Endothelial cell of umbilical vein (primary cell): ENCODE measurements at regions not wholly inside any gene's neighbourhood (a gene's known extent, or its start where the extent isn't known, plus 50 kb on each side); places are given as distances from the start of the nearest gene placed in this dataset.

Experiments used
- BruUV-seq: library from RNA; stranded (reverse); fragments of 400-500 nt; replicated peaks from 2 replicates; lab custom pipeline; 2021; lab: Mats Ljungman, UMichigan
- CTCF ChIA-PET: fragments of 300-600, 350-600 bp; sonication (Branson Sonifier 250); formaldehyde crosslinking; loops from one replicate; lab custom pipeline; 2021; ENCODE audit warnings: antibody characterized with exemption, inconsistent platforms; lab: Charles Lee
- POLR2A ChIA-PET: fragments of 300-600, 350-600 bp; sonication (Branson Sonifier 250); formaldehyde crosslinking; loops from one replicate; lab custom pipeline; 2021; ENCODE audit warnings: antibody characterized with exemption, inconsistent platforms; lab: Charles Lee
- DNase-seq: peaks from one replicate; pipeline ENCODE4 v3.0.0-alpha.2; 2011; ENCODE audit warnings: low read depth, low spot score
- FAIRE-seq: peaks from 2 replicates; lab custom pipeline; 2011; peaks lifted over from hg19 to GRCh38; lab: Jason Lieb, UNC
- H2AFZ ChIP-seq: 2 replicates; pipeline ENCODE4 v1.6.0; 2012; ENCODE audit warnings: low read depth, low read length, control low read depth, inconsistent platforms
- H3K27ac ChIP-seq: 2 replicates; pipeline ENCODE4 v1.5.1; 2011; ENCODE audit warnings: low read depth, mild to moderate bottlenecking, control low read depth, low read length, moderate library complexity; ENCODE audit not compliant: insufficient read depth
- H3K27me3 ChIP-seq, 2 experiments: 2 replicates each; pipeline versions ENCODE4 v1.6.0 to v1.6.1; 2011; ENCODE audit warnings: low read length in 2 of 2, mixed read lengths in 1 of 2; ENCODE audit not compliant: control insufficient read depth in 2 of 2, insufficient read depth in 2 of 2
- H3K36me3 ChIP-seq, 2 experiments: 2 replicates in 1 of 2; 3 replicates in 1 of 2; pipeline ENCODE4 v1.5.1; 2011; ENCODE audit warnings: low read length in 2 of 2, mild to moderate bottlenecking in 1 of 2, moderate library complexity in 1 of 2; ENCODE audit not compliant: control insufficient read depth in 2 of 2, insufficient read depth in 2 of 2; ENCODE audit errors: extremely low read depth in 1 of 2
- H3K4me1 ChIP-seq: 3 replicates; pipeline ENCODE4 v1.5.1; 2011; ENCODE audit warnings: mild to moderate bottlenecking, low read length; ENCODE audit not compliant: control insufficient read depth, insufficient read depth; ENCODE audit errors: extremely low read depth
- H3K4me2 ChIP-seq: 2 replicates; pipeline ENCODE4 v1.6.1; 2011; ENCODE audit warnings: low read length, control low read depth, mixed read lengths; ENCODE audit not compliant: insufficient read depth
- H3K4me3 ChIP-seq, 3 experiments: fragments of 200-600 bp in 1 of 3; sonication (generic), shearing (Covaris generic) in 1 of 3; replicated peaks in 1 of 3; 2 replicates each; pipeline ENCODE4 v1.5.1; 2011 to 2016; ENCODE audit warnings: control low read depth in 3 of 3, low read length in 3 of 3, mild to moderate bottlenecking in 2 of 3, inconsistent platforms in 1 of 3, low read depth in 1 of 3, moderate library complexity in 1 of 3; ENCODE audit not compliant: insufficient read depth in 1 of 3
- H3K79me2 ChIP-seq: 2 replicates; pipeline ENCODE4 v1.6.0; 2012; ENCODE audit warnings: low read length, inconsistent platforms; ENCODE audit not compliant: control insufficient read depth, insufficient read depth
- H3K9ac ChIP-seq: replicated peaks from 2 replicates; pipeline ENCODE3; 2011; ENCODE audit warnings: low read length, control low read depth; ENCODE audit not compliant: insufficient read depth; ENCODE audit errors: extremely low read depth
- H3K9me1 ChIP-seq: replicated peaks from 3 replicates; pipeline ENCODE4 v1.6.0; 2011; ENCODE audit warnings: mild to moderate bottlenecking, low read length; ENCODE audit not compliant: control insufficient read depth, insufficient read depth; ENCODE audit errors: extremely low read depth
- H3K9me3 ChIP-seq: replicated peaks from 2 replicates; pipeline ENCODE4 v1.5.1; 2012; ENCODE audit warnings: low read length, inconsistent platforms; ENCODE audit not compliant: control insufficient read depth, insufficient read depth
- H4K20me1 ChIP-seq: replicated peaks from 2 replicates; pipeline ENCODE3; 2011; ENCODE audit warnings: mild to moderate bottlenecking, low read length; ENCODE audit not compliant: control insufficient read depth, insufficient read depth; ENCODE audit errors: extremely low read depth
- EZH2 ChIP-seq: IDR thresholded peaks from 2 replicates; pipeline ENCODE4 v1.6.1; 2012; ENCODE audit warnings: borderline replicate concordance, low read depth, mild to moderate bottlenecking, moderate library complexity, low read length, inconsistent platforms; ENCODE audit not compliant: severe bottlenecking
- FOS ChIP-seq: IDR thresholded peaks from 2 replicates; pipeline ENCODE4 v1.6.1; 2011; ENCODE audit warnings: mild to moderate bottlenecking, low read length, moderate library complexity, borderline replicate concordance; ENCODE audit not compliant: insufficient read depth
- GATA2 ChIP-seq: IDR thresholded peaks from 2 replicates; pipeline ENCODE4 v1.7.0; 2011; ENCODE audit warnings: low read depth, mild to moderate bottlenecking, moderate library complexity, mixed read lengths, low read length; ENCODE audit not compliant: insufficient read length, insufficient read depth
- JUN ChIP-seq: IDR thresholded peaks from 2 replicates; pipeline ENCODE4 v1.6.1; 2011; ENCODE audit warnings: borderline replicate concordance, low read depth; ENCODE audit not compliant: insufficient read length, insufficient read depth
- MAX ChIP-seq: IDR thresholded peaks from 2 replicates; pipeline ENCODE4 v1.6.1; 2011; ENCODE audit not compliant: insufficient read depth, insufficient read length
- MYC ChIP-seq: IDR thresholded peaks from one replicate; pipeline ENCODE4 v1.6.1; 2011; ENCODE audit warnings: mild to moderate bottlenecking, low read depth, low read length
- POLR2A ChIP-seq: IDR thresholded peaks from 2 replicates; pipeline ENCODE4 v1.6.1; 2012; ENCODE audit warnings: low read depth, mild to moderate bottlenecking, control low read depth, low read length
- POLR2AphosphoS5 ChIP-seq: IDR thresholded peaks from 2 replicates; pipeline ENCODE4 v1.6.1; 2012; ENCODE audit warnings: low read depth, mild to moderate bottlenecking, control low read depth, low read length, moderate library complexity; ENCODE audit not compliant: insufficient read depth
- dilution Hi-C: fragments of 300-500 bp; cut with MboI; formaldehyde crosslinking; loops from one replicate; pipeline ENCODE4 v1.15.0; 2019; ENCODE audit warnings: low sequenced_read_pairs; ENCODE audit not compliant: extremely low pct_ligation_motif_present
- intact Hi-C: fragments of 100-400 bp; cut with micrococcal nuclease; formaldehyde crosslinking; loops from one replicate; pipeline ENCODE4 v1.10.0; 2022
- TF ChIP-seq, protein P1 (sequence below), 2 donors: IDR thresholded peaks; 1 replicate in 1 of 2; 2 replicates in 1 of 2; pipeline ENCODE4 v1.5.1; 2011; ENCODE audit warnings: low read length in 2 of 2, mild to moderate bottlenecking in 2 of 2, moderate library complexity in 2 of 2, control low read depth in 1 of 2, inconsistent platforms in 1 of 2, low read depth in 1 of 2; ENCODE audit not compliant: insufficient read depth in 1 of 2; ENCODE audit errors: extremely low read depth in 1 of 2

GRCh38 chr22:27089264-27089663, 431.9 kb downstream of the MIAT start:
- POLR2A ChIA-PET, result no interaction called here
- dilution Hi-C loops, result no loop called here
- FAIRE-seq (no peak), DNase-seq (no peak)
- Histone ChIP-seq H3K27me3 (peaks cover 9 to 10% of the 10 kb centered on the region in 2 experiments), H3K79me2 (no peaks in the 10 kb centered on the region), H3K4me2 (no peak overlapping the region), H3K27ac (no peak overlapping the region), H3K9ac (no peak overlapping the region), H2AFZ (no peak overlapping the region), H4K20me1 (no peaks in the 10 kb centered on the region), H3K9me3 (no peaks in the 10 kb centered on the region), H3K36me3 (no peaks in the 10 kb centered on the region), H3K4me1 (no peaks in the 10 kb centered on the region), H3K4me3 (no peak overlapping the region), H3K9me1 (no peaks in the 10 kb centered on the region)
- CTCF ChIA-PET, result no interaction called here
- TF ChIP-seq FOS (no peak), GATA2 (no peak), POLR2AphosphoS5 (no peak), POLR2A (no peak), EZH2 (no peak)
- TF ChIP-seq, protein P1, sequence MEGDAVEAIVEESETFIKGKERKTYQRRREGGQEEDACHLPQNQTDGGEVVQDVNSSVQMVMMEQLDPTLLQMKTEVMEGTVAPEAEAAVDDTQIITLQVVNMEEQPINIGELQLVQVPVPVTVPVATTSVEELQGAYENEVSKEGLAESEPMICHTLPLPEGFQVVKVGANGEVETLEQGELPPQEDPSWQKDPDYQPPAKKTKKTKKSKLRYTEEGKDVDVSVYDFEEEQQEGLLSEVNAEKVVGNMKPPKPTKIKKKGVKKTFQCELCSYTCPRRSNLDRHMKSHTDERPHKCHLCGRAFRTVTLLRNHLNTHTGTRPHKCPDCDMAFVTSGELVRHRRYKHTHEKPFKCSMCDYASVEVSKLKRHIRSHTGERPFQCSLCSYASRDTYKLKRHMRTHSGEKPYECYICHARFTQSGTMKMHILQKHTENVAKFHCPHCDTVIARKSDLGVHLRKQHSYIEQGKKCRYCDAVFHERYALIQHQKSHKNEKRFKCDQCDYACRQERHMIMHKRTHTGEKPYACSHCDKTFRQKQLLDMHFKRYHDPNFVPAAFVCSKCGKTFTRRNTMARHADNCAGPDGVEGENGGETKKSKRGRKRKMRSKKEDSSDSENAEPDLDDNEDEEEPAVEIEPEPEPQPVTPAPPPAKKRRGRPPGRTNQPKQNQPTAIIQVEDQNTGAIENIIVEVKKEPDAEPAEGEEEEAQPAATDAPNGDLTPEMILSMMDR (IDR thresholded peaks at IDR 0.05; ENCODE audit: extremely low read depth in 1 of 2, insufficient read depth in 1 of 2, low read depth in 1 of 2, low read length in 2 of 2), result no peak
- no TSS peak for BruUV-seq
- intact Hi-C loops, result no loop called here

DNA sequence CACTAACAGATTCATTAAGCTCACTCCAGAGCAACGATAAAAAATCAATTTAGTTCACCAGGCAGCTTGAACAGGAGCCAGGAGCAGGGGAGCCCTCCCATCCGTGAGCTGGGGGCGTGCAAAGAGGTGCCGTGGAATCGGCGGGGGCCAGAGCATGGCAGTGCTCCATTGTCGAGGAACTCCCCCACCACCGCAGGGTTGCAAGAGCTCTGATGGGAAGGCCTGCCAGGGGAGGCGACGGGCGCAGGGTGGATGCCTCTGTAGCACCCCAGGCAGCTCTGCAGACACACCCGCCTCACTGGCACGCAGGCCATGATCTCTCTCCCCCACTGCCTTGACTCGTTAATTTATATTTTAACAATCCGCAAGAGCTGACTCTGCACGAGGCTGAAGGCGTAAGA, 433.2 kb downstream of the MIAT start:
- no TSS peak for BruUV-seq
- H3K79me2 ChIP-seq, result no peaks in the 10 kb centered on the region
- H3K4me1 ChIP-seq, result no peaks in the 10 kb centered on the region
- no peak for TF ChIP-seq MYC
- TF ChIP-seq, protein P1 (IDR thresholded peaks at IDR 0.05; ENCODE audit: extremely low read depth in 1 of 2, insufficient read depth in 1 of 2, low read depth in 1 of 2, low read length in 2 of 2), result no peak
- no peak for TF ChIP-seq GATA2
- TF ChIP-seq POLR2AphosphoS5, result no peak
- no peak for TF ChIP-seq POLR2A
- no peak for TF ChIP-seq FOS
- no peak for TF ChIP-seq JUN
- TF ChIP-seq MAX, result no peak
- no peak for TF ChIP-seq EZH2
- FAIRE-seq (no peak), DNase-seq (no peak)
- dilution Hi-C loops, result no loop called here
- H3K4me3 ChIP-seq, result no peak overlapping the region
- intact Hi-C loops, result no loop called here
- H3K9ac ChIP-seq, result no peak overlapping the region
- H3K27me3 ChIP-seq, result peaks cover 7 to 9% of the 10 kb centered on the region in 2 experiments
- POLR2A ChIA-PET, result no interaction called here
- no peak overlapping the region for H3K27ac ChIP-seq
- no peaks in the 10 kb centered on the region for H3K36me3 ChIP-seq
- no peak overlapping the region for H3K4me2 ChIP-seq
- H4K20me1 ChIP-seq, result no peaks in the 10 kb centered on the region
- no peaks in the 10 kb centered on the region for H3K9me1 ChIP-seq
- H2AFZ ChIP-seq, result no peak overlapping the region
- CTCF ChIA-PET, result no interaction called here
- H3K9me3 ChIP-seq, result no peaks in the 10 kb centered on the region
